A172 (cell line): ENCODE measurements at regions not wholly inside any gene's neighbourhood (a gene's known extent, or its start where the extent isn't known, plus 50 kb on each side); places are given as distances from the start of the nearest gene placed in this dataset.

Experiments
- DNase-seq: peaks from one replicate; pipeline ENCODE4 v3.0.0-alpha.2; 2015; ENCODE audit warnings: low spot score

DNA sequence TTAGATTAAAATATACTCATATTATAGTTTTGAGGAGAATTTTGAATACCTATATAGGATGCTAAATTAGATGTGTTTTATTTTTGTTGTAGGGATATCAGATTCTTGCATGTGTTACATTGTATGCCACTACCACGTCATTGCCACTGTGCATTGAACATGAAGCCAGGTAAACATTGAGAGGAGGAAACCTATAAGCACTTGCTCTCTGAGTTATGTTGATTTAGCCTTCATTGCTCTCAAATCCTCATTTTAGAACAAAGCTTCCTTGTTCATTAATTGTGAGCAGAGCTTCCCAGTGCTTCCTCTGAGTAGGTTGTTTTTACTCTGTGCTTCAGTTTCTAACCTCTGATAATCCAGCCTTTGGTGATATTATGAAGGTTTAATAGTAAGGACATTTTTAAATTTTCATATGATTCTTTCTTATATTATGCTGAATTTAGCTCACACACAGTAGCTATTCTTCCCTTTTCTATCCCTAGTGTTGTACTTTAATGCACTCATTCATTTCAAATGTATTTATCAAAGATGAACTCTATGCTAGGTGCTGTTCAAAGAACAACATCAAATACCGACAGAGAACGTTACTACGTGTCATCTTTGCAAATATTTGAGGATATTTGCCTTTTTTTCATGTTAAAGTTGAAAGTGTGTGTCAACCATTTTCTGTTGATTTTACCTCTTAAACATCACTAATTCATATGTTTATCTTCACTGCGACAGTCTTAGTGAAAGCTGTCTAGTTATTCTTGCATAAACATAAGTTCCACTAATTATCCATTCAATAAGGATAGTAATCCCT is 1448.0 kb upstream of the MIR17HG start:
- no peak for DNase-seq

DNA sequence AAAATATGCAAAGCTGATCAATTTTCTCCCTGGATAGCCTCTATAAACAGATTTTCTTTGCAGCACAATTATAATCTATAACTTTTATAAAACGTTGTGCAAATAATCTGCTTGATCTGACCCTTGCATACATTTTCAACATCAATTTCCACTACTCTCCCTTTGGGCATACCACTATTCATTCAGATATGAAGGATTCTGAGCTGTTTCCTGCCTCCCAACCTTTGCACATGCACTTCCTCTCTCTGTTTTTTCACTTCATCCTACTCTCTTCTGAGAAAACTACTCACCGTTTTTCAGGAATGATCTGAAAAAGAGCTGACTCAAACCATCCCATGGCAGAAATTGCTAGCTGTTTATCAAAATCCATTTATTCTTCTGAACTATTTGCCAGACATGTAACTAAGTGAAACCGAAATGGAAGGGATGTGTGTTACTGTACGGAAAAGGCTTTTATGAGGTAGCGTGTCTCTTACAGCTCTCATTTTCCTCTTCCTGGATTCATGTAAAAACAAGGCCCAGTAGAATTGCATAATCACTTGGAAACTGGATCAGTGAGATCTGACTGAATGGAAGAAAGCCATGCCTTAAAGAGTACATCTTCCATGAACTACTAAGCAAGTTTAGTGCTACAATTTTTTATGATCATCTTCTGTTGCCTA is 1447.3 kb upstream of the MIR17HG start:
- no peak for DNase-seq

DNA sequence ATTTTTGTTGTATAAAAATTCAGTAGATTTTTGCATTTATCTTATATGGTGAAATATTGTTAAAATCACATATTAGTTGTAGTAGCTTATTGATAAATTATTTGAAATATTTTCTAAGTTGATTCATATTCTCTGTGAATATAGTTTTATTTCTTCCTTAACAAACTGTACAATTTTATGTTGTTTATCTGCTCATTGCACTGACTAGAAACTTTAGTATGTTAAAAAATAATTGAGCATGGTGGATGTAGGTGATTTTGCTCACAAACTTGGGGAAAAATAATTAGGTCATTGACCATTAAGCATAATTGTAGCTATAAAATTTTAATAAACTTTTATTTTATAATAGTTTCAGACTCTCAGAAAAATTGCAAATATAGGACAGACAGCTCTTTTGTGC is 1445.3 kb upstream of the MIR17HG start:
- DNase-seq, result no peak

DNA sequence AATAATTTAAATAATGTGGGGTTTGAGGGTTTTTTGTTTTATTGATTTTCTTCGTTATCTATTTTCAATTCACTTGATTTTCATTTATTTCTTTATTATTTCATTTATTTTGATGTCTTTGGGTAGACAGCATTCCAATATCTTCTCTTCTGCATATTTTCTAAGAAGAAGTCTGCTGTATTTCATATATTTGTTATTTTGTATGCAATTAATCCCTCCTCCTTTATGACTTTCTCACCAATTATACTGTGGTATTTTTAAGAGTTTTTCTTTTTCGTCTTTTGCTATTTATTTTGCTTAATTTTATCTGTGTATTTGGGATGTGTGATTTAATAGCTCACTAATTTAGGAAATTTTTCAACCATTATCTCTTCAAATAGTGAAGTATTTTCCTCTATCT is 1444.4 kb upstream of the MIR17HG start:
- no peak for DNase-seq

DNA sequence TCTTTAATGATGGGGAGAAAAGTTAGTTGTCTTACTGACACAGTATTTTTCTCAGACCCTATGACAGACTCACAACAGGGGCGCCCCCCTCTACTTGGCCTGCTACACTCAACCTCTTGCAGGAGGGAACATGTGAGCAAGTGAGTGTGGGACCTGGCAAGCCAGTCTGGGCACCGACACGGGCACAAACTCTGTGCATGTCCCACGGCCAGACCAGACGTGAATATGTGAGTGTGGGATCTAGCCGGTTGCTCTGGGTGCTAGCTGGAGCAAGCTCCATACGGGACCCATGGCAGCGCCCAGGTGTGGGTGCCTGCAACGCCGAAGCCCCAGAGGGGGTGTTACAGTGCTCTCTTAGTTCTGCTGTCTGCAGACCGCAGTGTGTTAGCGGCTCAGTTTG is 1437.3 kb upstream of the MIR17HG start:
- no peak for DNase-seq

DNA sequence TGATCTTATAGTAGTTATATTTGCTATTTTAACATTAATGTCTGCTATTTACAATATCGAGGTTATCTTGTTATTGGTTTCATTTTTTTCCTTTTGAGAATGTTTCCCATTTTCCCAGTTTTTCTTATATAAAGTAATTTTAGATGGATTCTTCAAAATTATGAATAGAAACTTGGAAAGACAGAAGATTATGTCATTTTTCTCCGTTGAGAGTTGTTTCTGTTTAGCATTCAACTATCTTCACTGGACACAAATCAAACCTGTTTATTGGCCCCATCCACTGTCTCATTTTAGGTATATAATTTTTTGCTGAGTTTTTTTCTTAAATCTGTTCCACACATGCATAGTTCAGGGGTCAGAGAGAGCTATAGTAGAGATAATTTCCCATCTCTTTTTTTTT is 1430.9 kb upstream of the MIR17HG start:
- DNase-seq, result no peak

DNA sequence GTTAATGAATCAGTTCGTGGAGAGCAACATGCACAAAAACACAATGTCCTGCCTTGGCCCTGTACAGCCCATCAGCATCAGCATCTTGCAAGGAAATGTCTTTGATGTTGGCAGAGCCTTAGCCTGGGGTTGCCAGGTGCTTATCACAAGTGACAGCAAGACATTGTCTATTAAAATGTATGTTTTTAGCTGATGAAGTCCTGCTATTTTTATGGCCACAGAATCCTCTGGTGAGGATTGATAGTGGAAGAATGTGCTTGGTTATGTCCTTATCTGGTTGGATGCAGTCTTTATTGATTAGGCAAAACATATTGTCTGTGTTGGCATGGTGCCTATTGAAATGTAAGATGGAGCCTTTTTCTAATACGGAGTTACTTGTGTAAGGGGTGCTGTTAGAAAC is 1427.0 kb upstream of the MIR17HG start:
- DNase-seq, result no peak

DNA sequence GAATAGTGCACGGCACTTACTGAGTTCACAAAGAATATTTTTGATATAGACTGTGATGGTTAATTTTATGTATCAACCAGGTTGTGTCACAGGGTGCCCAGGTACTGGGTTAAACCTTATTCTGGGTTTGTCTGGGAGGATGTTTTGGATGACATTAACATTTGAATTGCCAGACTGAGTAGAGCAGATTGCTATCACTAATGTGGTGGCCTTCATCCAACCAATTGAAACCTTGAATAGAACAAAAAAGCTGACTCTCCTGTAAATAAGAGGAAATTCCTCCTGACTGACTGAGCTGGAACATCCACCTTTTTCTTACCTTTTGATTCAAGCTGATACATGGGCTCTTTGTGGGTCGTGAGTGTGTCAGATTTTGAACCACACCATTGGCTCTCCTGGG is 1424.4 kb upstream of the MIR17HG start:
- no peak for DNase-seq

DNA sequence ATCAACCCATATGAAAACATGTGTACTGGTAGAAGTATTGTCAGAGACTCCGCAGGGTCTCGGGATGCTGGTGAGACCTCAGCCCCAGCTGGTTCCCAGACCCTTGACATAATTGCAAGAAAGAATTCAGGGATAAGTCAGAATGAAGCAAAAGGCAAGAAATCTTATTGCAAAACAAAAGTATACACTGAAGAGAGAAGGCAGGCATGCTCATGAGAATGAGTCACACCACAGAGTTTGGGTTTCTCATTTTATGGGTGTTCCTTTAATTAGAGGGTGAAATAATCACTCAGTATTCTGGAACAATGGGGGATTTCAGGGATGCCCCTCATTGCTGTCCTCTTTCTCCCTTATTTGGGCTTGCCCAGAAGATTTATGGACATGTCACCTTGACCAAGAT is 1423.8 kb upstream of the MIR17HG start:
- peak; percentile 26 for DNase-seq

DNA sequence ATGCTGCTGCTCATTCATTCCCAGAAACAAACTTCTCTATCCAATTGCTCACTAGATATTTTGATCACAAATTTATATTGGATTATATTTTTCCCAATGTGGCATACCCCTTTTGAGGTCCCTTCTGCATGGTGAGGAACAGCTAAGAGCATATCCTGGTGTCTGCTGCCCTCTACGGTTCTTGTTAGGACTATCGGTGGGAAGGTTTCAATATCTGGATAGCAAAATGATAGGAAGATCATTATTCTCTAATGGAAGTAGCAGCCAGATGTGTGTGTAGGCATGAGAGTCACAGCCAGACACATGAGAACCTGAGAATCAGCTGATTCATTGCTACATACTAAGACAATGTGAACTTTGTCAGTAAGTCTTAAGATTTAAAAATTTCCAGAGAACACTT is 1422.4 kb upstream of the MIR17HG start:
- DNase-seq, result peak; percentile 11

DNA sequence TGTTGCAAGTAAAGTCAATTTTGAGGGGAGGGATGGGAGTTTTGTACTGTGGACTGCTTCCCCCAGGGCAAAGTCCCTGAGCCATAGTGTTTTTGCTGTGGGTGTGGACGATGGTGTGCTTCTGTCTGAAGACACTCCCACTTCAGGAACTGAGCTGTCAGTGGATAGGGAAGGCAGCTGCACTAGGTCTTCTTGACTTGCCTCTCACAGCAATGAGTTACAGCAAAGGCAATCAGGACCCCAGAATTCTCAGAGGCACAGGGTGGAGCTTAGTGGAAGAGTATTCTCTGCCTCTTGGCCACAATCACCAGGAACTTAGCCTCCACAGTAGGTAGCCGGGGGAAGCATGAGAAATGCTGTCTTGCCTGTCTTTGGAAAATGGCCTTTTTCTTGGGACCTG is 1416.6 kb upstream of the MIR17HG start:
- DNase-seq, result no peak

DNA sequence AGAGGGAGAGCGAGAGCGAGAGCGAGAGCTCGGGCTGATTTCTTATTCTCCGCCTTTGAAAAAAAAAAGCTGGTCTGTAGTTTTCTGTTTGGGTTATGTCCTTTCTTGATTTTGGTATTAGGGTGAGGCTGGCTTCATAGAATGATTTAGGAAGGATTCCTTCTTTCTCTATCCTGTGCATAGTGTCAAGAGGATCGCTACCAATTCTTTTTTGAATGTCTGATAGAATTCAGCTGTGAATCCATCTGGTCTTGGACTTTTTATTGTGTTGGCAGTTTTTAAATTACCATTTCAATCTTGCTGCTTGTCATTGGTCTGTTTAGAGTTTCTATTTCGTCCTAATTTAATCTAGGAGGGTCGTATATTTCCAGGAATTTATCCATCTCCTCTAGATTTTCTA is 1414.6 kb upstream of the MIR17HG start:
- no peak for DNase-seq

DNA sequence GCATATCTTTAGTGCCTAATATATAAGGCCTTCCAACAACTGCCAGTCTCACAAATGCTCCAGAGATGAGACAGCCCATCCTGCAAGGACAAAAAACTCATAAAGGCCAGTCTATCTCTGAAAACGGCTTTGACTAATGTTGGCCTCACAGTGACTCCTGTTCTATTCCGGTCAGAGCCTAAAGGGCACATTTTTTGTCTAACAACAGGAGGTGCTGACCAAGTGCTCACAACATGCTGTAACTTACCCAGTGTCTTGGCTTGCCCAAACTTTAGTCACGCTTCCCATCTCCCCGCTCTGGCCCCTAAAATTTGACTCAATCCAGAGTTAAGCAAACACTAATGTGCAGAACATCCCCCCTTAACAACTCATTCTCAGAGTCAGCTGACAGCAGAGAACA is 1411.2 kb upstream of the MIR17HG start:
- DNase-seq, result no peak

DNA sequence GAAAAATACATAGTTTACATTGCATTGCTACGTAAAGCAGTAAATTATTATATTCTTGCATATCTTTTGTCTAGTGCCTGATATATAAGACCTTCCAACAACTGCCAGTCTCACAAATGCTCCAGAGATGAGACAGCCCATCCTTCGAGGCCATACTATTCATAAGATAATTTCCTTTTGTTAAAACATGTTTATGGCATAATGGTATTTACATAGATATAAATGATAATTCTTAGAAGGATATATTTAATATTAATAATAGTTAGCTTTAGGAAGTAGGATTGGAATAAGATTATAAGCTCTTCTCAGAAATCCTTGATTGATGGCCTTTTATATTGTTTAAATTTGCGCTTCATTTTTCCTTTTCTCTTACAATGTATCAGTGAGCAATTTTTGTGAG is 1410.1 kb upstream of the MIR17HG start:
- DNase-seq, result no peak

DNA sequence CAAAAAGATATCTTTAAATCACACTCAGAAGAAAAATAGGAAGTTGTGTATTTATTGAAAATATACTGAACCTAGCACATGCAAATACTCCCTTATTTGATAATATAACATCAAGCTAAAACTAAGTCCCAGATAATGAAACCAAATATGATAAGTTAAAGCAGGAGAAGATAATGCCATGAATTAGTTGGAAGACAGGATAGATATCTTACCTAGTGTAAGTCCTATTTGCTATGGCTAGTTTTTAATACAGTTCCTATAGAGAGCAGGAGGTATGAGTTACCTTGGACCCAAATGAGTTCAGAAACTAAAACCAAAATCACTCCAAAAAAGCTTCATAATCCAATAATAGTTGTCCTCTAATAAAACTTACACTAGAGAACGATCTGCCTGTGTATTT is 1407.1 kb upstream of the MIR17HG start:
- no peak for DNase-seq

DNA sequence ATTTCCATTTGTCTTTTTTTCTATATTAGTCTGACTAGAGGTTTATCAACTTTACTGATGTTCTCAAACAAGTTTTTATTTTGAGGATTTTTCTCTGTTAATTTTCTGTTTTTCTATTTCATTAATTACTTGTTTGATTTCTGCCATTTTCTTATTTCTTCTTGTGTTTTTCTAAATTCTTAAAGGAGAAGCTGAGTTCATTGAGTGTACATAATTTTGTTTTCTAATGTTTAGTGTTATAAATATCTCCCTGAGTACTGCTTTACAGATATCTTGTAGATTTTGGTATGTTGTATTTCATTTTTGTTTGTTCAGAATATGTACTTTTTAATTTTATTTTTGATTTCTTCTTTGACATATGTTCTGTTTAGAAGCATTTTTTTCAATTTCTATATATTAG is 1404.3 kb upstream of the MIR17HG start:
- no peak for DNase-seq

DNA sequence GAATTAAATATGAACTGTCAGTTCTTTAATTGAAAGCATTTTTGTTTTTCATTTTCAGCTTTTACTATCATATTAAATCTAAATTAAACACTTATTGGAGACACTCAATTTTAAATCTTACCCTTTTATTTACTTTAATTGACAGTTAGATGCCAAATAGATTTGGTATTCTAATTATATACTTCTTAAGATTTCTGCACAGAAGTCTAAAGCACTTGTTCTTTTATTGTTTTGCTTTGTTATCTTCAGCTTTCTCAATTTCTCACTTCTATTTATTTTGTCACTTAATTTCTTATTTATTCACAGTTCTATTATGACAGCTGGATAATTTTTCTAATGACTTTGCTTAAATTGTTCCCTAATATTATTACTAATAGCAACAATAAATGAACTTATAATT is 1397.3 kb upstream of the MIR17HG start:
- DNase-seq, result no peak

DNA sequence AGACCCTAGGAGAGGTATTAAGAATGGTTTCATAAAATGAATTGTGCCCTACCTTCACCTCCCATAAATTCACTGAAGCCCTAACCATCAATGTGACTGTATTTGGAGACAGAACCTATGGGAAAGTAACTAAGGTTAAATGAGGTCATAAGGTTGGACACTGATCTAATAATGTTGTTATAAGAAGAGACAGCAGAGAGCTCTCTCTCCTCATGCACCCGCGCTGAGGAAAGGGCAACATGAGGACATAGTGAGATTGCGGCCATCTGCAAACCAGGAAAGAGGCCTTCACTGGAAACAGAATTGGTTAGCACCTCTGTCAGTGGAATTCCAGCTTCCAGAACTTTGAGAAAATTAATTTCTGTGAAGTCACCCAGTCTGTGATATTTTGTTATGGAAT is 1396.1 kb upstream of the MIR17HG start:
- no peak for DNase-seq

DNA sequence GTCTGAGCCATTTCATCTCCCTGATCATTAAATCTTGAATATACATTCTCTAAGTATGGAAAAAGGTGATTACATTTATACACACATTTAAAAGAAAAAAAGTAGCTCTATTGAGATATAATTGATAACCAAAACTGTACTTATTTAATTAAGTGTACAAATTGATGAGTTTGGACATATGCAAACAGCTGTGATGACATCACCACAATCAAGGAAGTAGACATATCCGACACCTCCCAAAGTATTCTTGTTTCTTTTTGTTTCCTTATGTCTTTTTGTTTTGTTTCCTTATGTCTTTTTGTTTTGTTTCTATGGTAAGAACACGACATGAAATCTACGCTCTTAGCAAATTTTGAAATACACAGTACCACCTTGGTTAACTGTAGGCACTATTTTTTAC is 1393.9 kb upstream of the MIR17HG start:
- no peak for DNase-seq

DNA sequence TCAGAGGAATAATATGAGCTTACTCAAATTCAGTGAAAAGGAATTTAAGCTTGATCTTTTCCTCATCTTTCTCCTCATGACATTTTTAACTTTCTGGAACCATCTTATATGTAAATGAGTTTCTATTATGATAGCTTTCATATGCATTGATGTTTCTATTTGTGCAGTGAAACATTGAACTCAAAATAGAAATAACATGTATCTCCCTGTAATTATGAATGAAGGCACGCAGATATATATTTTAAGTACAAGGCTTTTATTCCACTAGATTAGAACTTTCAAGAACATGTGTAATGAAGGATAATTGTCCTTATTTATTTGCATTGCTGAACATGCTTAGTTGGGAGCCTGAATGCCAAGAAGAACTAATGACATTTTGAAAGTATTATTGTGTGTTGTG is 1391.7 kb upstream of the MIR17HG start:
- no peak for DNase-seq

DNA sequence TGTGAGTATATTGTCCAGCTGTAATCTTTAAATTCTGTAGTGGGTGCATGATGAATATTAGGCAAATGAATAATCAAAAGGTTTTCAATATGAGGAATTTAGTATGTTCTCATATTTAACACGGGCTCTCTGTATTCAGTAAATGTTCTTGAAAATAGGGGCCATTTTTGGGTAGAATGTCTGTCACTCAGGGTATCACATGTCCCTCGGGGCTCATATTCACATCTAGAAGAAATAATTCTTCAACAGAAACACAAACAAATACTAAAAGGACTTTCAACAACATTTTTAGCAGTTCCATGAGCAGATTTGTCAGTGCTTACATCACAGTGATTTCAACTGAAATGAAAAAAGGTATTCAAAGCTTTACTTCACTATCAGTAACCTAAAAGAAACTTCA is 1388.4 kb upstream of the MIR17HG start:
- no peak for DNase-seq

DNA sequence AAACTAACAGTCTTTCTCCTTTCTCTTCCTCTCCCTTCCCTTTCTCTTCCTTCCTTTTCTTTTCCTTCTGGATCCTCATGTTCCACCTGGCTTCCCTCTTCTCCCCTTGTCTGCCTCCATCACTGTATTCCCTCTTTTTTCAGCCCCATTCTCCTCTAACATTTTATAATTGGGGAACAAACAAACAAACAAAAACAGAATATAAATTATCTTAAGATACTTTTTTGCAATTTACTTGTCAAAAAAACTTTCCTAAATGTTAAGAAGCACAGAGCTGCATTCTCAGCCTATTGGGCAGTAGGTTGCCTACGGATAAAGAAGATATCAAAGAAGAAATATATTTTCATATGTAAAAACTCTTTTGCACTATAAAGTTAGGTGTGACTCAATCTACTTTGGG is 1382.2 kb upstream of the MIR17HG start:
- no peak for DNase-seq

DNA sequence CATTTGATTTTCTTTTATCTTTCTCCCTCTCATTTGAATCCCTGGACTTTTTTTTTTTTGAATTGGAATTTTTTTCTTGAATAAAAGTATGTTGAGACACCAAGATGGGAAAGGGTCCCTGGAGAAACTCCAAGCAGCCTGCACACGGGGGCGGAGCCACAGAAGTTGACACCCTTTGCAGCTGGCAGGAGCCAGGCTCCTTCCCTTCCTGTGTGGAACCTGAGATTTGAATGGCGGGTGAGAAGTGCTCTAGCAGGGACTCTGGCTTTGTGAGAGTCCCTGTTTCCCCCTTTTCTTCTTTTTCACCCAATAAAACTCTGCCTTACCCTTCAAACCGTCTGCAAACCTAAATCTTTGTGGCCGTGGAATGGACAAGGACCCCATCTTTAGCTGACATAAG is 1381.0 kb upstream of the MIR17HG start:
- DNase-seq, result no peak

DNA sequence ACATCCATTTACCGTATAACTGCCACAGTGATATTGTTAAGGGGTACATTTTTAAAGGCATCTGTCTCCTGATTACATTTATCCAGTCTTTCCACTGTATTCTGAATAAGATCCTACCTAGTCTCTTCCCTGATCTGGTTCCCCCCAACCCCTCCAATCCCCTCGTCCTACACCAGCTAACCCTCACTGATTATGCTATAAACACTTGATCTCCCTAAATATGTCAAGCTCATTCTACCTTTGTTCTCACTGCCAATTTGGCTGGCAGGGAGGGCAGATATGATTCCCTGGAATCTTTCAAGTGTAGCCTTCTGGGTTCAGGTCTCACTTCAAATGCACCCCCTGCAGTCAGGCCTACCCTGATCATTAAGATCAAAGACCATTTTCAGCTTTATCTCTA is 1379.8 kb upstream of the MIR17HG start:
- no peak for DNase-seq
